ENCODE measurements at regions not wholly inside any gene's neighbourhood (a gene's known extent, or its start where the extent isn't known, plus 50 kb on each side); places are given as distances from the start of the nearest gene placed in this dataset.

DNA sequence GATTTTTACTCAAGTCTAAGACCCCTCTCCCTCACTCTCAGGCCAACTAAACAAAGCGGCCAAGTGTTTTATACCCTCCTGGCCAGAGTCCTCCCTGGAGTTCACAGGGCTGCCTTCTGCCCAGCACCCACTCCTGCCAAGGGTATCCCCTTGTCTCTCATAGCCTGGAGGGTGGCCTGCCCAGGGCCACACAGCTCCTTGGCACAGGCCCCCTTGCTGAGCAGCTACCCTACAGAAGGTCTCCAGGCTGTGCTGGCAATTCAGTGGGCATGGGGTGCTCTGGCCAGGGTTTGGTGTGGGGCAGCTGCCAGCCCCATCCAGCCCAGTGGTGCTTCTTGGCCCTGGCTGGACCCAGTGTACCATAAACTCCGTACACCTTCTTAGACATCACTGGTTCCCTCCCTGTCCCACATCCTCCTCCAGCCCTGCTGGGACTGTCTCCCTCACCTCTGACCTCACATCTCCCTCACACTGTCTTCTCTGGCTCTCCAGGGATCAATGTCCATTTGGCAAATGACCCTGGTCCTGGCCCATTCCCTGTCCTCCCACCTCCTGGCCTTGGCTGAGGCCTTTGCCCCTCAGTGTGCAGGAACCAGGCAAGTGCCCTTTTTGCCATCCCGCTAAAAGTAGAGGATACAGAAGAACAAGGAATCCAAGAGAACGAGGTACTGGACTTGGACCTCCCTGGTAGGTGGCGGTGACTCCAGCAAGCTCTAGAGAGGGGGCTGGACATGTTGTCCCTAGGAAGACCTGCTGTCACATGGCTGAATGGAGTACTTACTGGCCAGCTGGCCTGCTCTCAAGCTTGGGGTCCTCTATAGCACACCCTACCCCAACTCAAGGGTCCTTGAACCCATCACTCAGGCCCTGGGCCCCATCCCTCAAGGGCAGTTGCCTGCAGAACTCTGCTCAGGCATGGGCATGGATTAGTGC lies 50.0 kb upstream of the TRPM1 start:
- no peak for DNase-seq

DNA sequence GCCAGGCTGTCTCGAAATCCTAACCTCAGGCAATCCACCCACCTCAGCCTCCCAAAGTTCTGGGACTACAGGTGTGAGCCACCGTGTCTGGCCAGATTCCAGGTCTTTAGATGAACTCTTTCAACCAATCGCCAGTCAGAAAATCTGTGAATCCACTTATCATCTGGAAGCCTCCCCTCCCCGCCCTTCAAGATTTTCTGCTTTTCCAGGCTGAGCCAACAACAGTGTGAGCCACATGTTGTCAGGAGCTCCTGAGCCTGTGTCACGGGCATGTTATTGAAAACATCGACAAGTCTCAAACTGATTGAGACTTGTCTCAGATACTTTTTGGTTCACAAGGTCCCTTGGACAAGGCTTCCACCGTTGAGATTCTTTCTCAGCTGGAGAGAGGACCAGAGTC lies 52.0 kb upstream of the TRPM1 start:
- no peak for DNase-seq

DNA sequence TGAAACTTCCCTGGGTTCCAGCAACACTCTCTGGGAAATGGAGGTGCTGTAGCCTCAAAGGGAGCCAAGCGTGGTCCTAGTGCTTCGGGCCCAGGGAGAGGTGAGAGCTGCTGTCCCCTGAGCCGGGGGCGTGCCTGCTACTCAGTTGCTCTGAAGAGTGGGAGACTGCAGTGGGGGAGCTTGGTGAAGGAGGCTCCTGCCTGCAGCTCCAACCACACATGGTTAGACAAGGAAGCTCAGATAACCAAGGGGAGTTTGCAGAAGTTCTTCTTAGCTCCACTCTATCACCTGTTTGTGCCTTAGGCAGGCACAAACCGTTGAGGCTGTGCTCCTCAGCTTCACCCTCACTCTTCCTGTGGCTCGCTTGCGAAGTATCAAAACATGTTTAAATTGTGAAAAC lies 53.6 kb upstream of the TRPM1 start:
- DNase-seq, result no peak

DNA sequence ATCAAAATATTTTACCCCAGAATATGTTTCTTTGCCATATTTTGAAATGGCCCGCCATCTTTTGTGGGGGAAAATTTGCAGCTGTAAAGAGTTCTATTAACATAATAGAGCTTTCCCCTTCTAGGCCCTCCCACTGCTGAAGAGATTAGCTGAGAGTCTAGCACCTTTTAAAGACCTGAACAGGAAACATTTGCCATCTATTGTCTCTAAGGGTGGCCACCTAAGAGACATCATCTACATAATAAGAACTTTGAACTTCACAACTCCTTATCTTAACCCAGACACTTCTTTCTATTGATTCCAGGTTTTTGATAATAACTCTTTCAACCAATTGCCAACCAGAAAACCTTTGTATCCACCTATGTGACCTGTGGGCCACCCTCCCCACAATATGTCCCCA lies 54.7 kb upstream of the TRPM1 start:
- DNase-seq, result no peak

DNA sequence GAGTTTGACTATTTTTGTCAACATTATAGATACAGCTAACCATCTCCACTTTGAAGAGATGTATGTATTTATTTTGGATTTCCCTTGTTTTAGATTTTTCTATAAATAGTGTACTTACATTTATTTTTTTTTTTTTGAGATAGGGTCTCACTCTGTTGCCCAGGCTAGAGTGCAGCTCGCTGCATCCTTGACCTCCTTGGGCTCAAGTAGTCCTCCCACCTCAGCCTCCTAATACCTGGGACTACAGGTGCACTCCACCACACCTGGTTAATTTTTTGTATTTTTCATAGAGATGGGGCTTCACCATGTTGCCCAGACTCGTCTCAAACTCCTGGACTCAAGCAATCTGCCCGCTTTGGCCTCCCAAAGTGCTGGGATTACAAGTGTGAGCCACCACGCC lies 55.3 kb upstream of the TRPM1 start:
- DNase-seq, result no peak

DNA sequence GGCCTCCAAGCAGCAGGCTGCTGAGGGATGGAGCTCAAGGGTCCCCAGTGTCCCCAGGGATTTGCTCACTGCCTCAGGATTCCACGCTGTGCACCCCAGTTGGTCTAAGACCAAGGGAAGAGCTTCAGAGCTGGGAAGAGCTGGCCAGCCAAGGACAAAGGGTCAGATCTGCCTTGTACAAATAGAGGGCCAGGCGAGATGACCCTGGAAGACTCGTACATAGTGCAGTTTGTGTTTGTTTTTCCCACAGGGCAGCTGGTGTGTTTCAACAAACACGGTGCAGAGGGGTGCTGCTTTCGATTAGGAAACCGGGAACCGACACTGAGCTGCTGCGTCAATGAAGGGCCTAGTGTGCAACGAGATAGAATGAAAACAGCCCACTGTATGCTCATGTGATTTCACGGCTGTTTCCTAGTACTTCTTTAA lies 56.1 kb upstream of the TRPM1 start:
- DNase-seq, result no peak

DNA sequence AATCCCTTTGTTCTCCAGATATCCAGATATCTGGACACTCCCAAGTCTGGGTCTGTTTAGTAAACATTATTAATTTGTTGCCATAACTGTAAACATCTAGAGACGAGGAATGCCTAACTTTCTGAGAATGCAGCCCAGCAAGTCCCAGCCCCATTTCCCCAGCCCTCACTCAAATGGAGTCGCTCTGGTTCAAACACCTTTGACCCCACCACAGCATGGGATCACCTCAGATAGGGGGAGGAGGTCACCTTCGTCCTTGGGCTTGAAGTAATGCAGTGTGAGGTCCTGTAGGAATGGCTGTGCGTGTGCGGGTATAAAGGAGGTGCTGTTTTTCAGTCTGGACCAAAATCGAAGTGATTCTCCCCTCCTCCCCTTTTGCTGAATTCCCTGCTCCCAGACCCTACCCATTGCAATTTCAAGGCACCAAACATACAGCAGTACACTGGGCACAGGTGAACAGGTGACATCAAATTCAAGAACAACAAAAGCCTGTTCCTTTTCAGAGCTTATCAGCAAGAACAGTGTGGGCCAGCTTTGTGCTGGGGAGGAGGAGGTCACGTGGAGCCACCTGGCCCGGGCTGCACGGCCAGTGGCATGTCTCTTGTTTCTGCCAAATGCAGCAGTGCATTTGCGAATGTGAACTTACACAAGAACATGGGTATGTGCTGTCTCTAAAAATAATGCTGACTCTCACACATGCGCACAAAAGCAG lies 57.5 kb upstream of the TRPM1 start:
- no peak for DNase-seq

DNA sequence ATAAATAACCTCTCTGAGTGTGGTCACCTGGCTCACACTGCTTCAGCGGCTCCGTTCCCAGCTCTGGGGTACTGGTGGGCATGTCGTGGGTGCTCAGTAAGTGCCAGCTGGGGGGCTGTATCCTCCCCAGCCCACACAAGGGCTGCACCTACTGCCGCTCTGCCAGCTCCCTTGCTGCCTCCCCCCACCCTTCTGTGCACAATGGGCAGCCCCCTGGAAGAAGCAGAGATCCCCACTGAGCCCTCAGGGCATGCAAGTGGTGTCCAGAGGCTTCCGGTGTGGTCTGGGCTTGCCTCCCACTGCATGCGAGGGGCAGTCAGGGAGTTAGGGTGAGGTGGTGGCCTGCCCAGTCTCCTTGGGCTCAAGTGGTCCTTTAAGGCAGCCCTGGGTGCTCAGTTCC lies 58.3 kb upstream of the TRPM1 start:
- DNase-seq, result no peak

DNA sequence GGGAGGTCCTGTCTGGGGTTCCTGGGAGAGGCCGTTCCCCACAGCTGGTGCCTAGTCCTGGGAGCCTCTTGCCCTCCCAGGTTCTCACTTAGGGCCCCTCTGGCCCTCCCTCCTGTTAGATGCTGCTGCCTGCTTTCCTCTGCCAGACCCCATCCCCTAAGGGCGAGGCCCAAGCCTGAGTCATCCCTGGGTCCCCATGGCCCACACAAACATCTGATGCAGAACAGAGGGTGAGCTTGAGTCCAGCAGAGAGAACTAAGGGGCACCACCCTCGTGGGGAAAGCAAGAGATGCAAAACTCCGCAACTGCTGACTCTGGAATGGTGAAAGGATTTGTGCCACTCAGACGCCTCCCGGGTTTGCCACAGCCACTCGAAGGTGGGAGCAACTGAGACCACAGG lies 58.8 kb upstream of the TRPM1 start:
- DNase-seq, result no peak

DNA sequence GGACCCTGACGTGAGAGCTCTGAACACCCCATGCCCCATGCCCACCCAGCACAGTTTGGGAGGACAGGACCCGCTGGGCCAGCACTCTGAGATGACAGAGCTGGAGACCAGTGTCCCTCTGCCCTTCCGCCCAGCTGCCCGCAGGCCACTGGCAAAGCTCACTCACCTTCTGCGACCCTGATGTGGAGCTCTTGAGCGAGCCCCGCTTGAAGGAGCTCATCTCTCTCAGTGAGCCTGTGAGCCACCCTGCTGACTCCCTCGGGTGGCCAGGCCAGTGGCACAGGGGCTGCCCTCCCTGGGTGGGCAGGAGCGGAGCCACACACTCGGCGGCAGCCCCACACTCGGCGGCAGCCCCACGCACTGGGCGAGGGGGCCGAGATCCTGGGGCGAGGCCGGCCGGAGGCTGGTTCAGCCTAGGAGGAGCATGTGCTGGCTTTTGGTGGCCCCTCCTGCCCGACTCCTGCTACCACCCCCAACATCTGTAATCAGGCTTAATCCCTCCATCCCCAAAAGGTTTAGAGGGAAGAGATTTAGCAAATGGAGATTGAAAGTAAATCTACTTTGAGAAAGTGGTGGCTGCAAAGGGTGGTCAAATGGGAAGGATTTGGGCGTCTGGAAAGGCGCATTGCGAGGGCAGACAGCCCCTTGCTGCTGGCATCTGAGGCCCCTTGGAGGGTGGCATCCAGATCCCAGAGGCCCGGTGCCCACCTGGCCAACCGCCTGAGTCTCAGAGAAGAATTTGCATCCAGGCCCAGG lies 59.4 kb upstream of the TRPM1 start:
- DNase-seq, result no peak

DNA sequence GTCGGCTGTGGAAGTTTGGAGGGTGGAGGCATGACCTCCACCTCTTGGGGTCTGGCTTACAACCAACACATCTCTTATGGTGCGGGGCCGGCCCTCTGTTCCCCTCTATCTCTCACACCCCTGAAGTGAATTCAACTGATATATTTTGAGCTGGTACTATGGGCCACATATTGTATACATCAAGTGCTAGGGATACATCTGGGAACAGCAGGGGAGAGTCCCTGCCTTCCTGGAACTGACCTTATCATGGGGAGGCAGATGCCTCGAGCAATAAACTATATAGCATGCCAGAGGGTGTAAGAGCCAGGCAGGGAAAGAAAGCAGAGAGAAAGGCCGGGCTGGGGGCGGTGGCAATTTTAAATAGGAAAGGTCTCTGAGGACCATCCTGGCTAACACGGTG lies 60.4 kb upstream of the TRPM1 start:
- DNase-seq, result no peak

DNA sequence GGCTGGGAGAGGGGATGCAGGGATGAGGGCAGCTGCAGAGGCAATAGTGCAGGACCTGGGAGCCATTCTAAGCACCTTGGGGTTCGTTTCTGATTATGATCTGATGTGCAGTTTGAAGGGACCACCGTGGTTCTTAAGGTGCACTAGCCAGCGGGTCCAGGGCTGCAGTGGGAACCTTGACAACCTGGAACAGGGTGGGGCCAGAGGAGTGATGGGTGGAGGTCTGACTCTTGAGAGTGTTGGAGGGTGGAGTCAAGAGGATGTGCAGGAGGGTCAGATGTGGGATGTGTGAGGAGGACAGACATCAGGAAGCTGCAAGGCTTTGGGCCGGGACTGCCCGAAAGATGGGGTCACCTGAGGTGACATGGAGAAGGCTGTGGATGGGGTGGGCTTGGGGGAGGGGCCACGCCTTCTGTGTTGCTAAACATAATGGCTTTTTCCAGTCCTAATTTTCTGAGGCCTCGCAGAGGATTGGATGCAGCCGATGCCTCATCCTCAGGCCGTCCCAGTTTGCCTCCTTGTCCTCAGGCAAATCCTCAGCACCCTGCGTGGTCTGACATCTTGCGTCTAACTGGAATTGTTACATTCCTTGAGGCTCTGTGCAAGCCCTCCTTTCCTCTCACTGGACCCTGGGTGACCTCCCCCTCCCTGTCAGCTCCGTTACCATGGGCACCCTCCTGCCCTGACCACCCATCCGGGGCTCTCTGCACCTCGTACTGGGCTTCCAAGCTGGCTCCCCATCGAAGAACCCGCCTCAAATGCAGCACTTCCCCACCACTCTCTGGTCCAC lies 61.4 kb upstream of the TRPM1 start:
- DNase-seq, result no peak

DNA sequence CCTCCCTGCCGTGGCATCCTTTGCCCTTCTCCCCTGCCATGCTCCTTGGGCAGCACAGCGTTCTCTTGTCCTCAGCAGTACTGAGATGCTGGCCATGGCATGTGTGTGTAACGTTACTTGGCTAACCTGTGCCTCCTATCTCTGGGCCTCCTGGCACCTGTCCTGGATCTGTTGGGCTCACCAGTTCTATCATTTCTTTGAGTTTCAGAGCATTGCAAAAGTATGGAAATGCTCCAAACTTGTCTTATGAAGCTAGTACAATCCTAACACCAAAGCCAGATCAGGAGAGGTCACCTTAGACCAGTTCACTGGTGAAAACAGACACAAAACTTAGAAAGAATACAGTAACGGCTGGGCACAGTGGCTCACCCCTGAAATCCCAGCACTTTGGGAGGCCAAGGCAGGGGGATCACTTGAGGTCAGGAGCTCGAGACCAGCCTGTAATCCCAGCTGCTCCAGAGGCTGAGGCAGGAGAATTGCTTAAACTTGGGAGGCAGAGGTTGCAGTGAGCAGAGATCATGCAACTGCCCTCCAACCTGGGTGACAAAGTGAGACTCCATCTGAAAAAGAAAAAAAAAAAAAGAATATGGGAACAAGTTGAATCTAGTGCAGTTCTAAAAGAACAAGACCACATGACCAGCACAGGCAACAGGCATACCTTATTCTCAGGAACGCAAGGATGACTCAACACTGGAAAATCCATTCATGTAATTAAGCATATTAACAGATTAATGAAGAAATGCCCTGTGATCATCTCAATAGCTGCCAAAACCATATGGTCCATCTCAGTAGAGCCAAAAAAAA lies 62.4 kb upstream of the TRPM1 start:
- no peak for DNase-seq

DNA sequence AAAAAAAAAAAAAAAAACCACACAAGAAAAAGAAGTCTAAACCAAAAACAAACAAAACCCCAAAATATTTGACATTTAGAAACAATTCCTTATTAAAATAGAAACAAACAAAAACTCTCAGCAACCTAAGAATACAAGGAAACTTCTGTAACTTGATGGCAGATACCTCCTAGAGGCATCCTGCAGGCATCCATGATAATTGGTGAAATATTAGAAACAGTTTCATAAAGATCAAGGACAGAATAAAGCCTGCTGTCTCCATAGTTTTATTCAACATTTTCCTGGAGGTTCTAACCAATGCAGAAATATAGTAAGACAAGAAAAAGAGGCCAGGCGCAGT lies 63.0 kb upstream of the TRPM1 start:
- no peak for DNase-seq

DNA sequence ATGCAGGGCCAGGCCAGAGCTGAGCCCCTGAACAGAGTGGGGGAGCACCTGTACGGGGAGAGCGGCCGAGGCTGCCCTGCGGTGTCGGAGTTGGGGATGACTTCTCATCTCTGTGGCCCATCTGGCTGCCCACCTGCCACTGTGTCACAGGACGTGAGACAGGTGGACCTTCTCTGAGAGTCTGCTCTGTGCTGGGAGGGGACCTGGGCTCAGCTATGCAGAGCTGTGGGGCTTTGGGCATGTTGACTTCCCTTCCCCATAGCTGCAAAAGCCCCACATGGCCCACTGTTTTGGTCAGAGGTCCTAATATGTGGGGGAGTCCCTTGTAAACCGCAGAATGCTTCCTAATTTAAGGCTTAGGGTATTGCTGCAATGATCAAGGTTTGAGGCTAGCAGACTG lies 68.0 kb upstream of the TRPM1 start:
- no peak for DNase-seq

DNA sequence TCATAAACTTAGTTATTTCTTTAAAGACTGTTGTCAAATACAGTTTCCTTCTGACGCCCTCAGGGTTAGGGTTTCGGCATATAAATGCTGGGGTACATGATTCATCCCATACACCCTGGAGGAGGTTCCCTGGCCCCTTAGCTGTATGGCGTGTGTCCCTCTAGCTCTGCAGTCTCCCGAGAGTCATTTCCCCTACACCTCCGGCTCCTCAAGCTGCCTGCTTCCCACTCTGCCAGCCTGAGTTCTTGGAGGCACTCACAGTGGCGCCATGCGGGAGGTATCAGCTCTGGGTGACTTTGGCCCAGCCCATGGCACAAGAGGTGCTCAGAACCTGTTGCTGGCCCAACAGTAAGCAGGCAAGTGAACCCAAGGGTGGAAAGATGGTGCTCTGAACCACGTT lies 70.2 kb upstream of the TRPM1 start:
- DNase-seq, result no peak

DNA sequence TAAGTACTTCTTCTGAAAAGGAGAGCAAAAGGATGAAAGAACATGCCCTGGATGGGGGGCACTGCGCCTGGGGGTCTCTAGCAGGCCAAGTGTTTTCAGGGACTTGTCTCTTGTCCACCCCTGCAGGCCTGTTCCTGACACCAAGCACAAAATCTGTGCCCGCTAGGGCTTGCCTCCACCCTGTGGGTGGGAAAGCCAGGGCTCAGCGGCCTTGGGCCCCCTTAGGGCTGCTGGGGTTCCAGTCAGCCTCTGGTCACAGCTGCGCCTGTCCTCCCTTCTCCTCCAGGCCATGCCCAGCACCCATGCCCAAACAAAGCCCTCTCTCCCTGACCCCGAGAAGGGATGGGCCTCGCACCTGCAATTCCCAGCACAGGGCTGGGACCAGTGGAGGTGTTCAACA lies 71.1 kb upstream of the TRPM1 start:
- no peak for DNase-seq

DNA sequence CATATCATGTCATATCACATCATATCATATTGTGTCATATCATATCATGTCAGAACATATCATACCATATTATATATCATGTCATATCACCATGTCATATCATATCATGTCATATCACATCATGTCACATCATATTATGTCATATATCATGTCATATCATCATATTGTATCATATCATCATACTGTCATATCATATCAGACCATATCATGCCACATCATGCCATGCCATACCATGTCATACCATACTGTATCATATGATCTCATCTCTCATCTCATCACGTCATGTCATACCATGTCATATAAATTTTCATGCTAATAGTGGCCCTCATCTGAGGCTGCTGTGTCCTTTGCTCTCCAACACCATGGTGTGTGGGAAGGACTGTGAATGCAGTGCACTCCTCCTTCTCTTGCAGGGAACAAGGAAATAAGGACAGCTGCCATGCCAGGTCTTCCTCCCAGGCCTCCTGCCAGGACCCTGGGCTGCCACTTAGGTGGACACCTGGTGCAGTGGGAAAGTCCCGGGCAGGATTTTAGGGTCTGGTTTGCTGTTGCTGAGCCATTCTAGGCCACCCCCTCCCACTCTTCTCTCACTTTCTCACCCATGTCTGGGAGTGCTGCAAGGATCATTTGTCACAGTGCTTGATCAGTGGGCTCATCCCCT lies 72.4 kb upstream of the TRPM1 start:
- DNase-seq, result no peak

DNA sequence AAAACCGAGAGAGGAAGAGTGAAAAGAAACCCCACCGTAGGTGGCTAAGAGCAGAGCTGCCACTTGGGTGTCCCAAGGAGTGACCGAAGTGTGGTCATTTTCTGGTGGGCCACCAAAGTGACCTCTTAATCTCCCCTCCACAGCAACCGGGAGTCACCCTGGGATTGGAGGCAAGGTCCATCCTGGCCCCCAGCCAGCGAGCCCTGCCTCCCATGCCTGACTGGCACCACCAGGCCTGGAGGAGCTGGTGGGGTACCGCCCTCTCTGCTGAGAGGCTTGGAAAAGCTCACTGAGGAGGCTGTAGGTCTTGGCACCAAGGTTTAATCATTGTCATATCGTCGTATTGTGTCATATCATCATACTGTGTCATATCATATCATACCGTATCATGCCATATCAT lies 74.0 kb upstream of the TRPM1 start:
- DNase-seq, result no peak

DNA sequence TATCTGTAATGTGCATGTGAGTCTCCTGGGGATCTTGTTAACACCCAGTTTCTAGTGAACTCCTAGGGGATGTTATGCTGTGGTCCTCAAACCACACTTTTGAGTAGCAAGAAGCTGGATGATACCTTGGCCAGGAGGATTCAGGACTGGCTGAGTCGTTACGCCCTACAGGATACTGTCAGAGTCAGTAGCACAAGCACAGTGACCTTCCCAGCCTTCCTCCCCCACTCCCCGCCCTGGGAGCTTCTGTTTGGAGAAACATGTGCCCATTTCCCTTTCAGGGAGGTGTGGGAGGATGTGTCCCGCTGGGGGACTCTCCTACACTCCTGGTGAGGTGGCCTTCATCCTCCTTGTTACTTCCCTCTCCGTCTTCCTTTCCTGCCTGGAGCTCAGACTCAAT lies 76.4 kb upstream of the TRPM1 start:
- no peak for DNase-seq

DNA sequence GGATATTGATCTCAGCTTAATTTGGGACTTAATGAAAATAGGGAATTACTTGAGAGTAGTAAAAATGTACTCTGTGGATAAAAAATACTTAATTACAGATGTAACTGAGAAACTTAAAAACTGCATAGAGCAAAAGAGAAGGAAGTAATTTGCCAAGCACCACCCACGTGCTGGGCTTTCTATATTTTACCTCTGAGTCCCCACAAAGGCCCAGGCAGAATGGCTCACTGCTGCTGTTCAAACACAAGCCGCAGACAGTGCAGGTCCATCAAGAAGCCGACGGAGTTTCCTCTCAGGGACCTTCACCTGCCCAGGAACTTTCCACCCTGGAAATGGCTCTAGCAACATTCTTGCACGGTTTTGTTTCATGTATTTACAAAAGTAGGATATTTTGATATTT lies 77.2 kb upstream of the TRPM1 start:
- no peak for DNase-seq

DNA sequence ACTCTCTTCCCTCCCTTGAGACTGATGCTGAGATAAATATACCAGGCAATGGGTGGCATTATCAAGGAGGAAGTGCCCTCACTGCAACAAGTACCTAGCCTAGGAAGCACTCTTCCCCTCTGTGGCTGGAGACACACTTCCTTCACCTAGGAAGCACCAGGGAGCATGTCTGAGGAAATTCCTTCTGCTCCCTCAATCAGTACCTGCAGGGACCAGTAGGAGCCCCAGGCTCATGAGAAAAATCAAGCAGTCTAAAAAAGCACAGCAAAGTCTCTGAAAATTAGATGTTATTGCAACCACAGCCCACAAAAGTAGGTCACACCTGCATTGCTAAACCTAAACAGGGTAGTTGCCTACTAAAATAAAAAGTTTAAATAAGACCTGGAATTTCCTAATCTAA lies 78.2 kb upstream of the TRPM1 start:
- DNase-seq, result no peak

Data from amniotic stem cell (primary cell).